Stimulated activated CD8-positive, alpha-beta memory T cell treated with anti-CD3 and anti-CD28 coated beads, Interleukin-4, amount 100 ng/mL, for 24 hours (primary cell): ENCODE measurements at regions not wholly inside any gene's neighbourhood (a gene's known extent, or its start where the extent isn't known, plus 50 kb on each side); places are given as distances from the start of the nearest gene placed in this dataset.

ENCODE experiments used
- DNase-seq: peaks from one replicate; pipeline ENCODE4 v3.0.0-alpha.2; 2020; ENCODE audit warnings: low read depth

- DNase-seq = no peak
Measured at GRCh38 chrX:25219480-25219879, 203.7 kb upstream of the ARX start.

GRCh38 chrX:25213611-25214010 lies 197.8 kb upstream of the ARX start:
- no peak for DNase-seq

- no peak for DNase-seq
Measured at GRCh38 chrX:25207803-25208475, 192.2 kb upstream of the ARX start.

- DNase-seq = no peak
Measured at GRCh38 chrX:25206778-25207177, 191.0 kb upstream of the ARX start.

GRCh38 chrX:25204182-25204581 lies 188.4 kb upstream of the ARX start:
- no peak for DNase-seq

GRCh38 chrX:25202827-25203226 lies 187.1 kb upstream of the ARX start:
- DNase-seq = no peak

- DNase-seq = no peak
Measured at GRCh38 chrX:25198891-25199290, 183.1 kb upstream of the ARX start.

- DNase-seq = no peak
Measured at GRCh38 chrX:25198253-25198652, 182.5 kb upstream of the ARX start.

GRCh38 chrX:25196221-25196620 lies 180.5 kb upstream of the ARX start:
- DNase-seq = no peak

- no peak for DNase-seq
Measured at GRCh38 chrX:25191403-25191802, 175.6 kb upstream of the ARX start.

- no peak for DNase-seq
Measured at GRCh38 chrX:25181775-25182174, 166.0 kb upstream of the ARX start.

- no peak for DNase-seq
Measured at GRCh38 chrX:25180242-25180641, 164.5 kb upstream of the ARX start.

- DNase-seq = no peak
Measured at GRCh38 chrX:25178555-25178954, 162.8 kb upstream of the ARX start.

GRCh38 chrX:25175743-25176142 lies 160.0 kb upstream of the ARX start:
- DNase-seq = no peak

GRCh38 chrX:25175171-25175570 lies 159.4 kb upstream of the ARX start:
- DNase-seq = no peak

- no peak for DNase-seq
Measured at GRCh38 chrX:25166546-25166945, 150.8 kb upstream of the ARX start.

GRCh38 chrX:25166145-25166544 lies 150.4 kb upstream of the ARX start:
- no peak for DNase-seq

- DNase-seq = no peak
Measured at GRCh38 chrX:25158635-25159034, 142.9 kb upstream of the ARX start.

GRCh38 chrX:25156832-25157231 lies 141.1 kb upstream of the ARX start:
- no peak for DNase-seq

GRCh38 chrX:25156323-25156722 lies 140.6 kb upstream of the ARX start:
- DNase-seq = no peak

- DNase-seq = no peak
Measured at GRCh38 chrX:25154168-25154567, 138.4 kb upstream of the ARX start.

GRCh38 chrX:25151749-25152148 lies 136.0 kb upstream of the ARX start:
- DNase-seq = no peak

GRCh38 chrX:25144043-25144940 lies 128.5 kb upstream of the ARX start:
- DNase-seq = peak; percentile 24

GRCh38 chrX:25143596-25143995 lies 127.8 kb upstream of the ARX start:
- no peak for DNase-seq
